ENCODE measurements at regions not wholly inside any gene's neighbourhood (a gene's known extent, or its start where the extent isn't known, plus 50 kb on each side); places are given as distances from the start of the nearest gene placed in this dataset.
"Not testable (repeated sequence)": the region's sequence is repeated elsewhere in the genome, so short reads cannot be mapped to it uniquely, and the experiment has no call there.

DNA sequence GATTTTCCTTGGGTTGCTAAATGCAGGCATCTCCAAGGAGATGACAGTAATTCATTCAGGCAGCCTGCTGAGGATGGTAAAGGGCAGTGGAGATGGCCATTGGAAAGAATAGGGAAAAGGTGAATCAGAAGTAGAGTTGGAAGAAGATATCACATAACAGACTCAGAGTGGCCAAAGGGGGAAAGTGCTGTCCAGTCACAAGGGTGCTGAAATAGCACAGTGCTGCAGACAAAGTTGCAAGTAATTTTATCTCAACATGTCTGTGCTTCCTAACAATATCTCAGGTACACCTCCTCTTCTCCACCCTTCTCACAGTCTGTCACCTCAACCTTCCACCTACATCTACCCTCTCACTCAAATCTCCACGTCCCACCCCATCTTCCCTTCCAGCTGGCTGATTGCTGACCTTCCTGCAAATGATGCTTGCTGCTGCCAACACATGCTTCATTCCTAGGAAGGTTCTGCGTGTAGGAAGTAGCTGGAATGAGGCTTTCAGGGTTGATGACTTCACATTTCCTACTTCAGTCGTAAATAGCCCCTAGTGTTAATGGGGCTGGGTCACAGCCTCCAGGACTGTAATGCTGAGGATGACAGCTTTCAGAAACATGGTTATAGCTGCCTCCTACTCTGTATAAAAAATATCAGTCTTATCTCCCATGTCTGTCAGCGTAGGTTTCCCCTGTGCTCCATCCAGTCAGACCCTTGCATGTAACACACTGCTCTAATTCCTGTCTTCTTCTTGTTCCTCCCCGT is 123.9 kb downstream of the CTNND1 start:
- Histone ChIP-seq H3K4me3 (no peak overlapping the region), H3K9me3 (no peaks in the 10 kb centered on the region), H3K36me3 (no peaks in the 10 kb centered on the region), H3K27me3 (no peaks in the 10 kb centered on the region), H3K4me1 (peaks cover 0 to 5% of the 10 kb centered on the region in 2 donors), H3K27ac (no peak overlapping the region)
- TF ChIP-seq, protein P1, sequence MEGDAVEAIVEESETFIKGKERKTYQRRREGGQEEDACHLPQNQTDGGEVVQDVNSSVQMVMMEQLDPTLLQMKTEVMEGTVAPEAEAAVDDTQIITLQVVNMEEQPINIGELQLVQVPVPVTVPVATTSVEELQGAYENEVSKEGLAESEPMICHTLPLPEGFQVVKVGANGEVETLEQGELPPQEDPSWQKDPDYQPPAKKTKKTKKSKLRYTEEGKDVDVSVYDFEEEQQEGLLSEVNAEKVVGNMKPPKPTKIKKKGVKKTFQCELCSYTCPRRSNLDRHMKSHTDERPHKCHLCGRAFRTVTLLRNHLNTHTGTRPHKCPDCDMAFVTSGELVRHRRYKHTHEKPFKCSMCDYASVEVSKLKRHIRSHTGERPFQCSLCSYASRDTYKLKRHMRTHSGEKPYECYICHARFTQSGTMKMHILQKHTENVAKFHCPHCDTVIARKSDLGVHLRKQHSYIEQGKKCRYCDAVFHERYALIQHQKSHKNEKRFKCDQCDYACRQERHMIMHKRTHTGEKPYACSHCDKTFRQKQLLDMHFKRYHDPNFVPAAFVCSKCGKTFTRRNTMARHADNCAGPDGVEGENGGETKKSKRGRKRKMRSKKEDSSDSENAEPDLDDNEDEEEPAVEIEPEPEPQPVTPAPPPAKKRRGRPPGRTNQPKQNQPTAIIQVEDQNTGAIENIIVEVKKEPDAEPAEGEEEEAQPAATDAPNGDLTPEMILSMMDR (IDR thresholded peaks at IDR 0.05), result no peak
- ATAC-seq (no peak), DNase-seq (peak in 1 of 4 donors; percentile 21)
- intact Hi-C loops (cut with DNase I), result no loop called here

DNA sequence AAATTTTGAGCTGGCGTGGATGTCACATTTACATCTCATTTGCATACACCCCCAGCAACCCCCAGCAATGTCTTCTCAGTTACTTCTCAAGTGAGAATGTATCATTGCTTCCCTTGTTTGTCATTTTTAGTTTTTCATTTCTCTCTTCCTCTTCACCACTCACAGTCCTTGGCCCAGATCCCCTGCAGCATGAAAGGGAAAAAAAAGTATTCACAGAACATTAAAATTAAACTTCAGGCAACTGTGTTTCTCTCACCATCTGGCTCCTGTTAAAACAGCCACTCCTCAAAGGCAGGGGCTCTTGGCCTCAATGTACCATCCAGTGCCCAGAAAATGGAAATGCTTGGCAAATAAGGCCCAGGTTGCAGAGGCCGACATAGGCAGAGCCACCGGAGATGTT is 126.8 kb downstream of the CTNND1 start:
- no peak for DNase-seq
- intact Hi-C loops (cut with DNase I), result no loop called here
- Histone ChIP-seq H3K4me3 (no peak overlapping the region), H3K9me3 (no peaks in the 10 kb centered on the region), H3K27me3 (no peaks in the 10 kb centered on the region), H3K4me1 (no peaks in the 10 kb centered on the region), H3K36me3 (no peaks in the 10 kb centered on the region), H3K27ac (no peak overlapping the region)
- TF ChIP-seq, protein P1 (IDR thresholded peaks at IDR 0.05), result no peak
- ATAC-seq, result no peak

DNA sequence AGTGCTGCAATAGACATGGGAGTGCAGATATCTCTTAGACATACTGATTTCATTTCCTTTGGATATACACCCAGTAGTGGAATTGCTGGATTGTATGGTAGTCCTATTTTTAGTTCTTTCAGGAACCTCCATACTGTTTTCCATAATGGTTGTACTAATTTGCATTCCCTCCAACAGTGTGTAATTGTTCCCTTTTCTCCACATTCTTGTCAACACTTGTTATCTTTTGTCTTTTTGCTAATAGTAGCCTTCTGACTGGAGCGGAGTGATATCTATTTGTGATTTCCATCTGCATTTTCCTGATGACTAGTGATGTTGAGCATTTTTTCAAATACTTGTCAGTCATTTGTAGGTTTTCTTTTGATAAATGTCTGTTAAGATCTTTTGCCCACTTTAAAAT is 128.9 kb downstream of the CTNND1 start:
- no peak for ATAC-seq
- DNase-seq, result no peak
- Histone ChIP-seq H3K27ac (no peak overlapping the region), H3K9me3 (no peaks in the 10 kb centered on the region), H3K4me1 (no peaks in the 10 kb centered on the region), H3K4me3 (no peak overlapping the region), H3K36me3 (no peaks in the 10 kb centered on the region), H3K27me3 (no peaks in the 10 kb centered on the region)
- intact Hi-C loops (cut with DNase I), result no loop called here
- TF ChIP-seq, protein P1 (IDR thresholded peaks at IDR 0.05), result no peak

DNA sequence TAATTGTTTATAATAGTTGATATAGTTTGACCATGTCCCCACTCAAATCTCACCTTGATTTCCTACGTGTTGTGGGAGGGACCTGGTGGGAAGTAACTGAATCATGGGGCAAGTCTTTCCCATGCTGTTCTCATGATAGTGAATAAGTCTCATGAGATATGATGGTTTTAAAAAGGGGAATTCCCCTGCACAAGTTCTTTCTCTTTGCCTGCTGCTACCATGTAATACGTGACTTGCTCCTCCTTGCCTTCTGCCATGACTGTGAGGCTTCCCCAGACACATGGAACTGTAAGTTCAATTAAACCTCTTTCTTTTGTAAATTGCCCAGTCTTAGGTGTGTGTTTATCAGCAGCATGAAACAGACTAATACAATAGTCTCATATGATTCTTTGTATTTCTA is 130.5 kb upstream of the OR9Q1 start:
- H3K4me1 ChIP-seq; H3K36me3 ChIP-seq; H3K27me3 ChIP-seq; intact Hi-C loops (cut with DNase I); DNase-seq; ATAC-seq; H3K4me3 ChIP-seq; H3K9me3 ChIP-seq; H3K27ac ChIP-seq: not testable (repeated sequence)

DNA sequence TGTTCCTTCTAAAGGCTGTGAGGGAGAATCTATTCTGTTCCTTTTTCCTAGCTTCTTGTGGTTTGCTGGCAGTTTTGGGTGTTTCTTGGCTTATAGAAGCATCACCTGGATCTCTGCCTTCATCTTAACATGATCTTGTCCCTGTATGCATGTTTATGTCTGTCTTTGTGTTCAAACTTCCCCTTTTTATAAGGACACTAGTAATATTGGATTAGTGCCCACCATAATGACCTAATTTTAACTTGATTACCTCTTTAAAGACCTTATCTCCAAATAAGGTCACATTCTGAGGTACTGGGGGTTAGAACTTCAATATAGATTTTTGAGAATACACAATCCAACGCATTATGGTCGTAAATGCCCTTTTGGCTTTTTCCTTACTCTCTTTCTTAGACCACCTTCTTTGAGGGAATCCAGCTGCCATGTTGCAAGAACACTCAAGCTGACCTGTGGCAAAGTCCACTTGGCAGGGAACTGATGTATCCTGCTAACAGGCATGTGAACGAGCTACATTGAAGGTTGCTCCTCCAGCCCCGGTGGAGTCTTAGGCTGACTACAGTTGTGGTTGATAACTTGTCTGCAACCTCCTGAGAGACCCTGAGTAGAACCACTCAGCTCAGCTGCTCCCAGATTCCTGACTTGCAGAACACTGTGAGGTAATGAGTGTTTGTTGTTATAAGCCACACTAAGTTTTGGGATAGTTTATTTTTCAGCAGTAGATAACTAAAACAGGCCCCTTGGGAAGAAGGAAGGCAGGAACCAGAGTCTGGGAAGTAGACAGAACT is 127.1 kb upstream of the OR9Q1 start:
- H3K27ac ChIP-seq, result no peak overlapping the region
- ATAC-seq, result no peak
- H3K4me3 ChIP-seq, result no peak overlapping the region
- no peaks in the 10 kb centered on the region for H3K4me1 ChIP-seq
- TF ChIP-seq, protein P1 (IDR thresholded peaks at IDR 0.05), result no peak
- no peaks in the 10 kb centered on the region for H3K27me3 ChIP-seq
- intact Hi-C loops (cut with DNase I), result no loop called here
- H3K9me3 ChIP-seq, result no peaks in the 10 kb centered on the region
- H3K36me3 ChIP-seq, result no peaks in the 10 kb centered on the region
- no peak for DNase-seq
